IMR-90 (cell line): ENCODE measurements at regions not wholly inside any gene's neighbourhood (a gene's known extent, or its start where the extent isn't known, plus 50 kb on each side); places are given as distances from the start of the nearest gene placed in this dataset.
"Not testable (repeated sequence)": the region's sequence is repeated elsewhere in the genome, so short reads cannot be mapped to it uniquely, and the experiment has no call there.

Experiments used
- BHLHE40 ChIP-seq: fragments of 150-350 bp; IDR thresholded peaks from 2 replicates; pipeline ENCODE4 v1.6.1; 2016; ENCODE audit warnings: mild to moderate bottlenecking, low read depth, low read length
- CTCF ChIP-seq: conservative IDR thresholded peaks from 2 replicates; pipeline ENCODE4 v1.5.1; 2012; ENCODE audit warnings: mild to moderate bottlenecking, low read depth, low read length, improper control_type of control experiment
- MXI1 ChIP-seq: IDR thresholded peaks from 2 replicates; pipeline ENCODE4 v1.6.1; 2012; ENCODE audit warnings: low read depth, mild to moderate bottlenecking, low read length, moderate library complexity, borderline replicate concordance
- POLR2A ChIP-seq: IDR thresholded peaks from 2 replicates; pipeline ENCODE4 v1.6.1; 2012; ENCODE audit warnings: mild to moderate bottlenecking, low read depth, low read length
- RAD21 ChIP-seq: IDR thresholded peaks from 2 replicates; pipeline ENCODE4 v1.6.1; 2012; ENCODE audit warnings: low read length, improper control_type of control experiment
- RCOR1 ChIP-seq: IDR thresholded peaks from 2 replicates; pipeline ENCODE4 v1.6.1; 2012; ENCODE audit warnings: mild to moderate bottlenecking, low read length, improper control_type of control experiment; ENCODE audit not compliant: insufficient replicate concordance

- TF ChIP-seq POLR2A, CTCF, MXI1, RCOR1, RAD21, BHLHE40: not testable (repeated sequence)
Measured at GRCh38 chr7:150054242-150054641, 180.5 kb downstream of the ATP6V0E2 start.
